ENCODE measurements at regions not wholly inside any gene's neighbourhood (a gene's known extent, or its start where the extent isn't known, plus 50 kb on each side); places are given as distances from the start of the nearest gene placed in this dataset.

- no peak overlapping the region for H3K4me2 ChIP-seq (ENCODE audit: insufficient read depth, low read length, poor library complexity, severe bottlenecking)
- H4K91ac ChIP-seq (ENCODE audit: low read depth, low read length, poor library complexity) = no peak overlapping the region
- H3K27ac ChIP-seq (replicated peaks; ENCODE audit: low read length) = no peak overlapping the region
- H2BK120ac ChIP-seq (ENCODE audit: low read depth, low read length) = no peak overlapping the region
- no peak overlapping the region for H2BK5ac ChIP-seq (ENCODE audit: low read length)
- no peak overlapping the region for H2AFZ ChIP-seq (ENCODE audit: low read length)
- H2BK12ac ChIP-seq (ENCODE audit: low read length) = no peak overlapping the region
- no peak overlapping the region for H2BK15ac ChIP-seq (ENCODE audit: low read length)
- no peaks in the 10 kb centered on the region for H3K36me3 ChIP-seq (replicated peaks in 1 of 2; ENCODE audit: control insufficient read depth in 2 of 2, insufficient read depth in 2 of 2, low read length in 2 of 2)
- no CpG with 5 or more reads among the region's 15 CpGs for WGBS, 2 donors (ENCODE audit: extremely low coverage in 2 of 2, insufficient read length in 2 of 2, insufficient replicate concordance in 1 of 2)
- DNase-seq (ENCODE audit: low spot score) = no peak
- no peak overlapping the region for H2AK5ac ChIP-seq (ENCODE audit: low read depth, low read length)
- no peak overlapping the region for H3K23ac ChIP-seq (ENCODE audit: low read depth, low read length, poor library complexity)
- no peak overlapping the region for H3K14ac ChIP-seq (ENCODE audit: low read length)
- H3K9ac ChIP-seq (ENCODE audit: low read depth, low read length, poor library complexity) = no peak overlapping the region
- no peaks in the 10 kb centered on the region for H3K4me1 ChIP-seq (ENCODE audit: control insufficient read depth in 2 of 2, insufficient read depth in 1 of 2, low read depth in 1 of 2, low read length in 2 of 2)
- no peaks in the 10 kb centered on the region for H3K9me3 ChIP-seq (replicated peaks in 1 of 2; ENCODE audit: control insufficient read depth in 2 of 2, insufficient read depth in 1 of 2, low read depth in 1 of 2, low read length in 2 of 2)
- H3K79me1 ChIP-seq (ENCODE audit: low read depth, low read length) = no peaks in the 10 kb centered on the region
- no peak overlapping the region for H3K18ac ChIP-seq (ENCODE audit: low read length)
- no peaks in the 10 kb centered on the region for H3K27me3 ChIP-seq (ENCODE audit: control insufficient read depth in 3 of 3, insufficient read depth in 3 of 3, low read depth in 1 of 3, low read length in 3 of 3)
- no peak overlapping the region for H3K4me3 ChIP-seq (ENCODE audit: low read length in 2 of 2)
- no peak overlapping the region for H4K8ac ChIP-seq (ENCODE audit: low read depth, low read length)
- no peak overlapping the region for H3K4ac ChIP-seq (ENCODE audit: low read length)
Observed at GRCh38 chr13:26989261-26989956, 182.2 kb downstream of the USP12 start.

- Histone ChIP-seq H2BK12ac (ENCODE audit: low read length) (no peak overlapping the region), H4K8ac (ENCODE audit: low read depth, low read length) (no peak overlapping the region), H3K36me3 (replicated peaks in 1 of 2; ENCODE audit: control insufficient read depth in 2 of 2, insufficient read depth in 2 of 2, low read length in 2 of 2) (no peaks in the 10 kb centered on the region), H3K79me1 (ENCODE audit: low read depth, low read length) (no peaks in the 10 kb centered on the region), H3K9me3 (replicated peaks in 1 of 2; ENCODE audit: control insufficient read depth in 2 of 2, insufficient read depth in 1 of 2, low read depth in 1 of 2, low read length in 2 of 2) (no peaks in the 10 kb centered on the region), H3K14ac (ENCODE audit: low read length) (no peak overlapping the region), H3K27ac (replicated peaks; ENCODE audit: low read length) (no peak overlapping the region), H2BK120ac (ENCODE audit: low read depth, low read length) (no peak overlapping the region), H3K4me2 (ENCODE audit: insufficient read depth, low read length, poor library complexity, severe bottlenecking) (no peak overlapping the region), H3K23ac (ENCODE audit: low read depth, low read length, poor library complexity) (no peak overlapping the region), H3K4me1 (ENCODE audit: control insufficient read depth in 2 of 2, insufficient read depth in 1 of 2, low read depth in 1 of 2, low read length in 2 of 2) (no peaks in the 10 kb centered on the region), H3K4me3 (ENCODE audit: low read length in 2 of 2) (no peak overlapping the region), H2AK5ac (ENCODE audit: low read depth, low read length) (no peak overlapping the region), H2BK15ac (ENCODE audit: low read length) (no peak overlapping the region), H3K9ac (ENCODE audit: low read depth, low read length, poor library complexity) (no peak overlapping the region), H3K27me3 (ENCODE audit: control insufficient read depth in 3 of 3, insufficient read depth in 3 of 3, low read depth in 1 of 3, low read length in 3 of 3) (no peaks in the 10 kb centered on the region), H4K91ac (ENCODE audit: low read depth, low read length, poor library complexity) (no peak overlapping the region), H2AFZ (ENCODE audit: low read length) (no peak overlapping the region), H2BK5ac (ENCODE audit: low read length) (no peak overlapping the region), H3K18ac (ENCODE audit: low read length) (no peak overlapping the region), H3K4ac (ENCODE audit: low read length) (no peak overlapping the region)
- DNase-seq (ENCODE audit: low spot score) = no peak
- WGBS, 2 donors (ENCODE audit: extremely low coverage in 2 of 2, insufficient read length in 2 of 2, insufficient replicate concordance in 1 of 2) = no CpG with 5 or more reads among the region's 6 CpGs
Observed at GRCh38 chr13:26988059-26988769, 183.4 kb downstream of the USP12 start.

GRCh38 chr13:26987486-26988013 is 184.1 kb downstream of the USP12 start:
- Histone ChIP-seq H3K4me1 (ENCODE audit: control insufficient read depth in 2 of 2, insufficient read depth in 1 of 2, low read depth in 1 of 2, low read length in 2 of 2) (no peaks in the 10 kb centered on the region), H2BK120ac (ENCODE audit: low read depth, low read length) (no peak overlapping the region), H3K9me3 (replicated peaks in 1 of 2; ENCODE audit: control insufficient read depth in 2 of 2, insufficient read depth in 1 of 2, low read depth in 1 of 2, low read length in 2 of 2) (no peaks in the 10 kb centered on the region), H3K4me3 (ENCODE audit: low read length in 2 of 2) (no peak overlapping the region), H2BK5ac (ENCODE audit: low read length) (no peak overlapping the region), H3K14ac (ENCODE audit: low read length) (no peak overlapping the region), H3K4ac (ENCODE audit: low read length) (no peak overlapping the region), H4K8ac (ENCODE audit: low read depth, low read length) (no peak overlapping the region), H3K27ac (replicated peaks; ENCODE audit: low read length) (no peak overlapping the region), H2BK12ac (ENCODE audit: low read length) (no peak overlapping the region), H3K4me2 (ENCODE audit: insufficient read depth, low read length, poor library complexity, severe bottlenecking) (no peak overlapping the region), H3K36me3 (replicated peaks in 1 of 2; ENCODE audit: control insufficient read depth in 2 of 2, insufficient read depth in 2 of 2, low read length in 2 of 2) (no peaks in the 10 kb centered on the region), H2AK5ac (ENCODE audit: low read depth, low read length) (no peak overlapping the region), H3K79me1 (ENCODE audit: low read depth, low read length) (no peaks in the 10 kb centered on the region), H3K9ac (ENCODE audit: low read depth, low read length, poor library complexity) (no peak overlapping the region), H2BK15ac (ENCODE audit: low read length) (no peak overlapping the region), H3K27me3 (ENCODE audit: control insufficient read depth in 3 of 3, insufficient read depth in 3 of 3, low read depth in 1 of 3, low read length in 3 of 3) (no peaks in the 10 kb centered on the region), H4K91ac (ENCODE audit: low read depth, low read length, poor library complexity) (no peak overlapping the region), H3K18ac (ENCODE audit: low read length) (no peak overlapping the region), H2AFZ (ENCODE audit: low read length) (no peak overlapping the region), H3K23ac (ENCODE audit: low read depth, low read length, poor library complexity) (no peak overlapping the region)
- WGBS, 2 donors (ENCODE audit: extremely low coverage in 2 of 2, insufficient read length in 2 of 2, insufficient replicate concordance in 1 of 2) = 100% methylated on average over 1 of the region's 10 CpGs; no CpG with 5 or more reads in 1 of the 2 donors
- DNase-seq (ENCODE audit: low spot score) = no peak

- Histone ChIP-seq H3K18ac (ENCODE audit: low read length) (no peak overlapping the region), H2BK12ac (ENCODE audit: low read length) (no peak overlapping the region), H2BK120ac (ENCODE audit: low read depth, low read length) (no peak overlapping the region), H3K4me2 (ENCODE audit: insufficient read depth, low read length, poor library complexity, severe bottlenecking) (no peak overlapping the region), H4K91ac (ENCODE audit: low read depth, low read length, poor library complexity) (no peak overlapping the region), H2AFZ (ENCODE audit: low read length) (no peak overlapping the region), H3K27me3 (ENCODE audit: control insufficient read depth in 3 of 3, insufficient read depth in 3 of 3, low read depth in 1 of 3, low read length in 3 of 3) (no peaks in the 10 kb centered on the region), H3K23ac (ENCODE audit: low read depth, low read length, poor library complexity) (no peak overlapping the region), H3K9ac (ENCODE audit: low read depth, low read length, poor library complexity) (no peak overlapping the region), H3K4me1 (ENCODE audit: control insufficient read depth in 2 of 2, insufficient read depth in 1 of 2, low read depth in 1 of 2, low read length in 2 of 2) (no peaks in the 10 kb centered on the region), H4K8ac (ENCODE audit: low read depth, low read length) (no peak overlapping the region), H3K14ac (ENCODE audit: low read length) (no peak overlapping the region), H2BK15ac (ENCODE audit: low read length) (no peak overlapping the region), H3K9me3 (replicated peaks in 1 of 2; ENCODE audit: control insufficient read depth in 2 of 2, insufficient read depth in 1 of 2, low read depth in 1 of 2, low read length in 2 of 2) (no peaks in the 10 kb centered on the region), H3K27ac (replicated peaks; ENCODE audit: low read length) (no peak overlapping the region), H2BK5ac (ENCODE audit: low read length) (no peak overlapping the region), H3K4me3 (ENCODE audit: low read length in 2 of 2) (no peak overlapping the region), H3K79me1 (ENCODE audit: low read depth, low read length) (no peaks in the 10 kb centered on the region), H3K36me3 (replicated peaks in 1 of 2; ENCODE audit: control insufficient read depth in 2 of 2, insufficient read depth in 2 of 2, low read length in 2 of 2) (no peaks in the 10 kb centered on the region), H3K4ac (ENCODE audit: low read length) (no peak overlapping the region), H2AK5ac (ENCODE audit: low read depth, low read length) (no peak overlapping the region)
- peak; percentile 74 for DNase-seq (ENCODE audit: low spot score)
- no CpG with 5 or more reads among the region's 6 CpGs for WGBS, 2 donors (ENCODE audit: extremely low coverage in 2 of 2, insufficient read length in 2 of 2, insufficient replicate concordance in 1 of 2)
Observed at GRCh38 chr13:26985285-26985878, 186.2 kb downstream of the USP12 start.

All from neuronal stem cell (in vitro differentiated cells).